PFSK-1 (cell line): ENCODE measurements at regions not wholly inside any gene's neighbourhood (a gene's known extent, or its start where the extent isn't known, plus 50 kb on each side); places are given as distances from the start of the nearest gene placed in this dataset.

Experiments used
- REST ChIP-seq, 2 experiments: IDR thresholded peaks; 2 replicates each; pipeline versions ENCODE4 v1.6.1 to v1.8.0; 2011 to 2012; ENCODE audit warnings: low read depth in 2 of 2, low read length in 2 of 2, control low read depth in 1 of 2, inconsistent platforms in 1 of 2, mild to moderate bottlenecking in 1 of 2, moderate library complexity in 1 of 2; ENCODE audit not compliant: insufficient read depth in 1 of 2
- SIN3A ChIP-seq: IDR thresholded peaks from 2 replicates; pipeline ENCODE4 v1.6.1; 2012; ENCODE audit warnings: mild to moderate bottlenecking, low read length, moderate library complexity, borderline replicate concordance; ENCODE audit not compliant: insufficient read depth
- TAF1 ChIP-seq: IDR thresholded peaks from 2 replicates; pipeline ENCODE4 v1.6.1; 2012; ENCODE audit warnings: low read length, control low read depth, borderline replicate concordance; ENCODE audit not compliant: insufficient read depth

- TF ChIP-seq TAF1 (no peak), REST (IDR thresholded peaks at IDR 0.05; ENCODE audit: insufficient read depth in 1 of 2, low read depth in 2 of 2, low read length in 2 of 2) (no peak), SIN3A (no peak)
These were observed 83.7 kb downstream of the YTHDF1 start for GRCh38 chr20:63132131-63132714.
